GM10248 (cell line): ENCODE measurements at regions not wholly inside any gene's neighbourhood (a gene's known extent, or its start where the extent isn't known, plus 50 kb on each side); places are given as distances from the start of the nearest gene placed in this dataset.
A peak's percentile ranks its signal among the peaks of the same experiment; 100 is the strongest.

ENCODE experiments used
- CTCF ChIA-PET: fragments of 300-600 bp; sonication (Branson Sonifier 250); formaldehyde crosslinking; extraction: SDS; loops from one replicate; lab custom pipeline; 2021; ENCODE audit warnings: antibody characterized with exemption; lab: Yijun Ruan, JAX
- POLR2A ChIA-PET: fragments of 350-650 bp; sonication (Branson Sonifier 250); formaldehyde crosslinking; extraction: SDS; loops from one replicate; lab custom pipeline; 2020; ENCODE audit warnings: antibody characterized with exemption; lab: Yijun Ruan, JAX
- DNase-seq: peaks from one replicate; pipeline ENCODE4 v3.0.0; 2012; ENCODE audit errors: extremely low spot score
- CTCF ChIP-seq: IDR thresholded peaks from 2 replicates; pipeline ENCODE4 v1.5.1; 2012; ENCODE audit warnings: mild to moderate bottlenecking, low read depth; ENCODE audit errors: extremely low read depth, missing control alignments, control extremely low read depth

- ChIA-PET POLR2A (no interaction called here), CTCF (no interaction called here)
- no peak for DNase-seq
- TF ChIP-seq CTCF = no peak
These were observed 82.4 kb upstream of the ZIC3 start for GRCh38 chrX:137483554-137483953.

GRCh38 chrX:137482136-137482535 lies 83.8 kb upstream of the ZIC3 start:
- POLR2A ChIA-PET = no interaction called here
- CTCF ChIA-PET = no interaction called here
- no peak for TF ChIP-seq CTCF
- DNase-seq = no peak

GRCh38 chrX:137479386-137479785 lies 86.5 kb upstream of the ZIC3 start:
- ChIA-PET POLR2A (no interaction called here), CTCF (no interaction called here)
- TF ChIP-seq CTCF = no peak
- DNase-seq = no peak

- no peak for TF ChIP-seq CTCF
- no peak for DNase-seq
- ChIA-PET POLR2A (no interaction called here), CTCF (no interaction called here)
These were observed 124.2 kb upstream of the ZIC3 start for GRCh38 chrX:137441711-137442110.

- CTCF ChIA-PET = interaction anchor here (0.9 to 1.8 kb wide), 2 partner anchors 30 to 602 kb away, joined by 3 to 4 read pairs; no protein-coding TSS in a partner anchor
- TF ChIP-seq CTCF = peak; percentile 48
- no peak for DNase-seq
- POLR2A ChIA-PET = no interaction called here
These were observed 133.3 kb upstream of the ZIC3 start for GRCh38 chrX:137432609-137433008.

GRCh38 chrX:137431693-137432488 lies 134.0 kb upstream of the ZIC3 start:
- CTCF ChIA-PET = interaction anchor here (0.9 to 1.8 kb wide), 2 partner anchors 30 to 603 kb away, joined by 3 to 4 read pairs; no protein-coding TSS in a partner anchor
- no peak for DNase-seq
- no peak for TF ChIP-seq CTCF
- POLR2A ChIA-PET = no interaction called here
